Osteocyte (in vitro differentiated cells): ENCODE measurements at regions not wholly inside any gene's neighbourhood (a gene's known extent, or its start where the extent isn't known, plus 50 kb on each side); places are given as distances from the start of the nearest gene placed in this dataset.

Source experiments
- DNase-seq: peaks from one replicate; pipeline ENCODE4 v3.0.0; 2021; ENCODE audit warnings: mixed read lengths; ENCODE audit not compliant: unreplicated experiment; ENCODE audit errors: extremely low spot score
- H3K27ac Mint-ChIP-seq: one replicate; pipeline ENCODE4 v1.8.0; 2021; ENCODE audit warnings: mild to moderate bottlenecking, mixed read lengths; ENCODE audit not compliant: unreplicated experiment
- H3K27me3 Mint-ChIP-seq: one replicate; pipeline ENCODE4 v1.8.0; 2021; ENCODE audit warnings: mixed read lengths; ENCODE audit not compliant: unreplicated experiment
- H3K36me3 Mint-ChIP-seq: one replicate; pipeline ENCODE4 v1.8.0; 2021; ENCODE audit warnings: mixed read lengths; ENCODE audit not compliant: unreplicated experiment
- H3K4me1 Mint-ChIP-seq: one replicate; pipeline ENCODE4 v1.8.0; 2021; ENCODE audit warnings: mixed read lengths; ENCODE audit not compliant: unreplicated experiment
- H3K4me3 Mint-ChIP-seq: one replicate; pipeline ENCODE4 v1.8.0; 2021; ENCODE audit warnings: mild to moderate bottlenecking, moderate library complexity, mixed read lengths; ENCODE audit not compliant: unreplicated experiment
- H3K9me3 Mint-ChIP-seq: one replicate; pipeline ENCODE4 v1.8.0; 2021; ENCODE audit warnings: mixed read lengths; ENCODE audit not compliant: unreplicated experiment
- CTCF ChIP-seq: fragments of 200-600 bp; sonication (generic); IDR thresholded peaks from 2 replicates; pipeline ENCODE4 v1.5.0; 2021; ENCODE audit warnings: antibody characterized with exemption, mild to moderate bottlenecking, moderate library complexity

GRCh38 chr6:119736296-119737021 is 386.9 kb upstream of the MAN1A1 start:
- DNase-seq, result no peak
- Mint-ChIP-seq H3K36me3 (no peaks in the 10 kb centered on the region), H3K9me3 (no peaks in the 10 kb centered on the region), H3K27me3 (peaks cover 39% of the 10 kb centered on the region), H3K27ac (no peak overlapping the region), H3K4me1 (no peaks in the 10 kb centered on the region), H3K4me3 (no peak overlapping the region)
- no peak for TF ChIP-seq CTCF

GRCh38 chr6:119735530-119735929 is 386.0 kb upstream of the MAN1A1 start:
- H3K27me3 Mint-ChIP-seq, result peaks cover 35% of the 10 kb centered on the region
- no peak overlapping the region for H3K27ac Mint-ChIP-seq
- H3K4me1 Mint-ChIP-seq, result no peaks in the 10 kb centered on the region
- no peaks in the 10 kb centered on the region for H3K9me3 Mint-ChIP-seq
- no peaks in the 10 kb centered on the region for H3K36me3 Mint-ChIP-seq
- H3K4me3 Mint-ChIP-seq, result no peak overlapping the region
- no peak for TF ChIP-seq CTCF
- DNase-seq, result no peak

- Mint-ChIP-seq H3K36me3 (no peaks in the 10 kb centered on the region), H3K4me1 (no peaks in the 10 kb centered on the region), H3K27me3 (peaks cover 36% of the 10 kb centered on the region), H3K9me3 (no peaks in the 10 kb centered on the region), H3K27ac (no peak overlapping the region), H3K4me3 (no peak overlapping the region)
- DNase-seq, result no peak
- no peak for TF ChIP-seq CTCF
Observed at GRCh38 chr6:119734227-119734626, 384.7 kb upstream of the MAN1A1 start.

- H3K4me3 Mint-ChIP-seq, result no peak overlapping the region
- no peak for TF ChIP-seq CTCF
Observed at GRCh38 chr6:119728935-119729334, 379.4 kb upstream of the MAN1A1 start.

GRCh38 chr6:119728220-119728750 is 378.7 kb upstream of the MAN1A1 start:
- no peak for DNase-seq
- H3K27me3 Mint-ChIP-seq, result peaks cover 18% of the 10 kb centered on the region
- no peak for TF ChIP-seq CTCF
- H3K27ac Mint-ChIP-seq, result no peak overlapping the region
- no peaks in the 10 kb centered on the region for H3K9me3 Mint-ChIP-seq
- no peaks in the 10 kb centered on the region for H3K4me1 Mint-ChIP-seq
- H3K36me3 Mint-ChIP-seq, result no peaks in the 10 kb centered on the region
- no peak overlapping the region for H3K4me3 Mint-ChIP-seq

More at GRCh38 chr6:119728935-119729334, 379.4 kb upstream of the MAN1A1 start:
- Mint-ChIP-seq H3K4me1 (no peaks in the 10 kb centered on the region), H3K27me3 (peaks cover 20% of the 10 kb centered on the region), H3K27ac (no peak overlapping the region), H3K9me3 (no peaks in the 10 kb centered on the region), H3K36me3 (no peaks in the 10 kb centered on the region)
- no peak for DNase-seq
